ENCODE measurements at regions not wholly inside any gene's neighbourhood (a gene's known extent, or its start where the extent isn't known, plus 50 kb on each side); places are given as distances from the start of the nearest gene placed in this dataset.

DNA sequence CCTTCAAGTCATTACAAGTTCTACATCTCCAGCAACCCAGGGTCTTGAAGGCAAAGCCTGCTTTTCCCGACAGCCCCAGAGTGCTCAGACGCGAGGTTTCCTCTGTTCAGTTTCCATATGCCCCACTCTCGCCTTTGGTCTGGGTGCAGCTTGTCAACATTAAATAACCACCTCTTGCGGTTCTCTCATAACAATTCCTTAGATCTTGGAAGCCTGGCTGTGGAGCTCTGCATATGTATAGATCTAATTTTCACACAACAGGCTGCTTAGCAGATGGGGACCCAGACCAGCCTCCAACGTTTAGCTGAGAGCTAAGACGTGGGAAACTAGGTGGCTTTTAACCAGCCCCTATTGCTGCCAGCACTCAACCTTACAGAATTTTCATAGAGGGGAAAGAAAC, 295.5 kb downstream of the RPLP1 start:
- Mint-ChIP-seq H3K27ac (no peak overlapping the region), H3K4me1 (peaks cover 66% of the 10 kb centered on the region), H3K9me3 (peaks cover 23% of the 10 kb centered on the region), H3K36me3 (peaks cover 17% of the 10 kb centered on the region), H3K27me3 (peaks cover 53% of the 10 kb centered on the region), H3K4me3 (no peak overlapping the region)
- DNase-seq = no peak
- CTCF ChIA-PET = interaction anchor here (1.2 to 1.3 kb wide), 2 partner anchors 12 to 14 kb away, joined by 3 to 4 read pairs; no protein-coding TSS in a partner anchor

DNA sequence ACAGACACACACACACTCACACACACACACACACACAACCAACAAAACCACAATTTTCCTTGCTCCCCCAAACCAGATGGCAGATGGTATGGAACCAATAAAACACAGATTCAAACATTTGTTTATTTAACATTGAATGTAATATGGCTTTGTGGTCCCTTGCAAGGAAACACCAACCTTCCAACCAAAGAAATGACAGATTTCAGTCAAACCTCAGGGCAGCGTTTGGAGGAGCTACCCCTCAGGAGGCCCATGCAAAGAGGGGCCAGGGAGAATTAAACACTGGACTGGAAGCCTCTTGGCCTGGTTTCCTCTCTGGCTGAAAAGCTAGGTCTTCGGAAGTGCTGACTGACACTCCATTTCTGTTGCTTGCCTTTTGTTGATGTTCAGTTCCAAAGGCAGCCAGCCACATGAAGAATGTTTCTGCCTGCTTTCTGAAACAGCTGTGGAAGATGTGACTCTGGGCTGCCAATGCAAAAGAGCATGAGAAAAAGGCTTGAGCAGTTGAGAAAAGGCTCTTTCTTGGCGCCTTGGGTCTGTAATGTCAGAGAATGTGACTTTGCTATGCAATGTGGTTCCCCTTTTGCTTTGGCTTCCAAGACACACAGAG, 296.1 kb downstream of the RPLP1 start:
- CTCF ChIA-PET = interaction anchor here (1.2 to 1.6 kb wide), 3 partner anchors 11 to 228 kb away, joined by 3 to 5 read pairs (median 4); no protein-coding TSS in a partner anchor

DNA sequence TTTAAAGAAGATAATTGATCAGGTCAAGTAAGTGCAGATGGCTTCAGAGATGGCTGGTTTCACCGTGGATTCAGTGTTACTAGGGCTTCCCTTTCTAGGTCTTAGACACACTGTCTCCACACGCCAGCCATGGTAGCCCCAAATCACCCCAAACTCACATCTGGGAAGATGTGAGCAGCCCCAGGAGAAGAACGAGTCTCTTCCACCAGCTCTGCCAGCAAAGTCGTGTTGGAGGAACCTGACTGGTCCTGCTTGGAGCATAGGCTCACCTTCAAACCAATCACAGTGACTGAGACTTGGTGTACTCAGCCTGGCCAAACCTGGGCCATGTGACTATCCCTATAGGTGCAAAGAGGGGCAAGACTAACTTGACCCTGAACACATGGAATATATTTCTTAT, 296.7 kb downstream of the RPLP1 start:
- CTCF ChIA-PET = interaction anchor here (0.7 to 1.6 kb wide), 4 partner anchors 10 to 227 kb away, joined by 3 to 5 read pairs (median 4); no protein-coding TSS in a partner anchor
- no peak overlapping the region for H3K27ac Mint-ChIP-seq
- H3K27me3 Mint-ChIP-seq = peaks cover 51% of the 10 kb centered on the region
- H3K9me3 Mint-ChIP-seq = peaks cover 33% of the 10 kb centered on the region
- H3K4me3 Mint-ChIP-seq = no peak overlapping the region
- peaks cover 27% of the 10 kb centered on the region for H3K36me3 Mint-ChIP-seq
- DNase-seq = no peak
- peaks cover 66% of the 10 kb centered on the region for H3K4me1 Mint-ChIP-seq

More for the DNA sequence above, 296.1 kb downstream of the RPLP1 start:
- Mint-ChIP-seq H3K36me3 (peaks cover 22% of the 10 kb centered on the region), H3K4me3 (no peak overlapping the region), H3K9me3 (peaks cover 28% of the 10 kb centered on the region), H3K4me1 (peaks cover 66% of the 10 kb centered on the region), H3K27ac (no peak overlapping the region), H3K27me3 (peaks cover 53% of the 10 kb centered on the region)
- DNase-seq = no peak

DNA sequence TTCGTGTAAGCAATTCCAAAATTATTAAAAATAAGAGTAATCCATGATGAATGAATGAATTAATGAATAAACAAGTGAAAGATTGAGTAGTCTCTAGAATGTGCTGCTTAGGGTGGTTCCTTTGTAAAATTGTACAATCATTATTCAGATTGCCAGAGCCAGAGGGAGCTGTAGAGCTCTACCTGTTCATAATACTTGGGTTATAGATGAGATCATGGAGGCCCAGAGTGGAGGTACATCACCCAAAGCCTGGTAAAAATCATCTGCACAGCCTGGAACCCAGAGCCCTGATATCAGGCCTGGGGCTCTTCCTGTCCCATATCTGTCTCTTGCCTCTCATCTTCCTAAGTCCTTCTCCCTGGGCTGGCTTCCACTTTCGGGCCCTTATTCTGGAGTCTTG, 297.2 kb downstream of the RPLP1 start:
- Mint-ChIP-seq H3K4me3 (no peak overlapping the region), H3K4me1 (peaks cover 66% of the 10 kb centered on the region), H3K9me3 (peaks cover 38% of the 10 kb centered on the region), H3K27ac (no peak overlapping the region), H3K27me3 (peaks cover 52% of the 10 kb centered on the region), H3K36me3 (peaks cover 32% of the 10 kb centered on the region)
- CTCF ChIA-PET = interaction anchor here (0.7 to 1.6 kb wide), 4 partner anchors 10 to 227 kb away, joined by 3 to 5 read pairs (median 4); no protein-coding TSS in a partner anchor
- DNase-seq = no peak

DNA sequence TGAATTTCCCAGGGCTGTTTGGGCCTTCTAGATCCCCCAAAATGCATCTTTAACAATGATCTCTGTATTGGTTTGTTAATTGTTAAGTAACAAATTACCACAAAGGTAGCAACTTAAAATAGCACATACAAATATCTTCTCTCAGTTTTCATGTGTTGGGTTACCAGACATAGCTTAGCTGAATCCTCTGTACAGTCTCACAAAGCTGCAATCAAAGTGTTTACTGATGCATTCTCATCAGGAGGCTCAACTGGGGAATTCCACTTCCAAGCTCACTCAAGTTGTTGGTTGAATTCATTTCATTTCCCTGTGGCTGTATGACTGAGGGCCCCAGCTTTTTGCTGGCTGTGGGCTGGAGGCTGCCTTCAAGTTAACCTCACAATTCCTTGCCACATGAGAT, 297.6 kb downstream of the RPLP1 start:
- no peak overlapping the region for H3K27ac Mint-ChIP-seq

DNA sequence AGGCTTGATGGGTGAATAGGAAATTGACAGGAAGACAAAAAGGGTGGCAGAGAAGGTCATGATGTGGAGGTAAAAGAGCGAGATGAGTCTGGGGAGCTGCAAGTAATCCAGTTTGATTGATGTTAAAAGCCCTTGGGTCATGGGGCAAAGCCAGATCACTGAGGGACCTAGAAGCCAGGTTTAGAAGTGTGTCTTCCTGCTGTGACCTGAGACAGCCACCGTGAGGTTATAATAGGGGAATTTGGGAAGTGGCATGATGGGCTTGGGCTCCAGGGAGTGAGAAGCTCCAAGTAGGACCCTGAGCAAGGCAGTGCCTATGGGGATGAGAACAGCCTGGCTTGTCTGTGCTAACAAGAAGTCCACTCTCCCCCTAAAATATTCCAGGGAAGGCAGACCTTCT, 298.5 kb downstream of the RPLP1 start:
- Mint-ChIP-seq H3K4me3 (no peak overlapping the region), H3K9me3 (peaks cover 38% of the 10 kb centered on the region), H3K4me1 (peaks cover 73% of the 10 kb centered on the region), H3K27me3 (peaks cover 44% of the 10 kb centered on the region), H3K36me3 (peaks cover 34% of the 10 kb centered on the region), H3K27ac (no peak overlapping the region)
- DNase-seq = no peak
- CTCF ChIA-PET = interaction anchor here (1.1 to 1.6 kb wide), 3 partner anchors 31 to 275 kb away, joined by 3 to 4 read pairs (median 4); no protein-coding TSS in a partner anchor

More for the DNA sequence above, 297.6 kb downstream of the RPLP1 start:
- H3K9me3 Mint-ChIP-seq = peaks cover 38% of the 10 kb centered on the region
- DNase-seq = no peak
- no peak overlapping the region for H3K4me3 Mint-ChIP-seq
- H3K4me1 Mint-ChIP-seq = peaks cover 67% of the 10 kb centered on the region
- H3K36me3 Mint-ChIP-seq = peaks cover 34% of the 10 kb centered on the region
- CTCF ChIA-PET = interaction anchor here (1.2 to 1.3 kb wide), 2 partner anchors 10 to 37 kb away, joined by 3 to 4 read pairs; no protein-coding TSS in a partner anchor
- H3K27me3 Mint-ChIP-seq = peaks cover 52% of the 10 kb centered on the region

DNA sequence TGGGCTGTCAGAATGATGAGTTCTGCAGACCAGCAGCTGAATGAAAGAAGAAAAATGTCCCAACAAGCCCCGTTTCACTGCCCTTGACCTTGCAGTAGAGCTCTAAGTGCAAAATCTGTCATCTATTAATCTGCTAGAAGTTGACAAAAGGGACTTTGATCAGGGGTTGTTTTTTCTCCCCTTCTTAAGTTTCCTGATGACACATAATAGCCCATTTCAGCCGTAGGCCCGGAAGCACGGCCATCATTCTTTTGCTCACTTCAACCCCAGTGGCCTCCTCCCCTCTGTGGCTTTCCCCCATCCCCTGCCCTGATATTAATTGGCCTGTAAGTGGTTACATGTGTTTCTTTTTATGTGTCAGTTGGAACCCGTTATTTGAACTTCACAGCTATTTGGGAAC, 298.9 kb downstream of the RPLP1 start:
- peaks cover 38% of the 10 kb centered on the region for H3K9me3 Mint-ChIP-seq
- DNase-seq = no peak
- CTCF ChIA-PET = interaction anchor here (1.1 to 1.6 kb wide), 3 partner anchors 32 to 276 kb away, joined by 3 to 4 read pairs (median 3); no protein-coding TSS in a partner anchor
- H3K27me3 Mint-ChIP-seq = peaks cover 44% of the 10 kb centered on the region
- peaks cover 77% of the 10 kb centered on the region for H3K4me1 Mint-ChIP-seq
- no peak overlapping the region for H3K4me3 Mint-ChIP-seq
- no peak overlapping the region for H3K27ac Mint-ChIP-seq
- H3K36me3 Mint-ChIP-seq = peaks cover 34% of the 10 kb centered on the region

DNA sequence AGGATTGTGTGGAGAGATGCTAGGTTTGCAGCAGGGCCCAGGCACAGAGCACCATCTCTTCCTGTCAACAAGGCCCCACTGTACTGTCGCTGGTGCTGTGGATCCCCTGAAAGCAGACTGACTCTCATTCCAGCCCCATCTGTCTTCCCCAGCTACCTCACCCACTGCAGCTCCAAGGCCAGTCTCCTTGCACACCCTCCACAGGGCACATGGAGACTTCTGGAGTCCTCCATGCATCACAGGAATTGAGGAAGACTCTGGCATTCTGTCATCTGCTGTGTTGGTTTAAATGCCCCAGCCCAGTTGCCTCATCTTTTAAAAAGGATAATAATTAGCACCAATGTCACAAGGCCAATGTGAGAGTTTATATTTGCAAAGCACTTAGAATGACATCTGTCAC, 301.2 kb downstream of the RPLP1 start:
- CTCF ChIA-PET = interaction anchor here (1.1 to 2.1 kb wide), 5 partner anchors 10 to 506 kb away, joined by 3 to 9 read pairs (median 3); no protein-coding TSS in a partner anchor
- peaks cover 37% of the 10 kb centered on the region for H3K27me3 Mint-ChIP-seq

DNA sequence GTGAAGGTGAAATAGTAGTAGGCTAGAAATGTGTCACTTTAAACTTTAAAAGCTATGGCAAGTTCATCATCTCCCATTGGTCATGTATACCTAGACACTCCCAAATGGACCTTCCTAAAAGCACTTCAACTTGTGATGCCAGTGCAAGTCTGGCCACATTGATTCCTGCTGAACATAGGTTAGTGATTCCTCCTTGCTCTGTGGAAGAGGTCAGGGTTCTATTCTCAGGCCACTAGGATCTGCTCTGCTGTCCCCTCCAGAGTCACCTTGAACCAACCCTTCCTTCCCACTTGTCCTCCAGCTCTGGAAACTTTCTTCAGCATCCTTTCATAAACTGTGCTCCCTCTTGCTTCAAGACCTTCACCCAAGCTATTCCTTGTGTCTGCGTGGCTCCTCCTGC, 301.7 kb downstream of the RPLP1 start:
- H3K27ac Mint-ChIP-seq = peak overlapping the region; percentile 49
- CTCF ChIA-PET = interaction anchor here (1.1 to 2.1 kb wide), 4 partner anchors 11 to 506 kb away, joined by 3 to 9 read pairs (median 3); no protein-coding TSS in a partner anchor
- H3K36me3 Mint-ChIP-seq = peaks cover 42% of the 10 kb centered on the region
- peaks cover 91% of the 10 kb centered on the region for H3K4me1 Mint-ChIP-seq
- H3K27me3 Mint-ChIP-seq = peaks cover 35% of the 10 kb centered on the region
- peaks cover 42% of the 10 kb centered on the region for H3K9me3 Mint-ChIP-seq
- no peak for DNase-seq
- H3K4me3 Mint-ChIP-seq = no peak overlapping the region

More for the DNA sequence above, 301.2 kb downstream of the RPLP1 start:
- Mint-ChIP-seq H3K36me3 (peaks cover 37% of the 10 kb centered on the region), H3K4me3 (no peak overlapping the region), H3K27ac (peak overlapping the region; percentile 21), H3K4me1 (peaks cover 91% of the 10 kb centered on the region), H3K9me3 (peaks cover 38% of the 10 kb centered on the region)
- DNase-seq = no peak

DNA sequence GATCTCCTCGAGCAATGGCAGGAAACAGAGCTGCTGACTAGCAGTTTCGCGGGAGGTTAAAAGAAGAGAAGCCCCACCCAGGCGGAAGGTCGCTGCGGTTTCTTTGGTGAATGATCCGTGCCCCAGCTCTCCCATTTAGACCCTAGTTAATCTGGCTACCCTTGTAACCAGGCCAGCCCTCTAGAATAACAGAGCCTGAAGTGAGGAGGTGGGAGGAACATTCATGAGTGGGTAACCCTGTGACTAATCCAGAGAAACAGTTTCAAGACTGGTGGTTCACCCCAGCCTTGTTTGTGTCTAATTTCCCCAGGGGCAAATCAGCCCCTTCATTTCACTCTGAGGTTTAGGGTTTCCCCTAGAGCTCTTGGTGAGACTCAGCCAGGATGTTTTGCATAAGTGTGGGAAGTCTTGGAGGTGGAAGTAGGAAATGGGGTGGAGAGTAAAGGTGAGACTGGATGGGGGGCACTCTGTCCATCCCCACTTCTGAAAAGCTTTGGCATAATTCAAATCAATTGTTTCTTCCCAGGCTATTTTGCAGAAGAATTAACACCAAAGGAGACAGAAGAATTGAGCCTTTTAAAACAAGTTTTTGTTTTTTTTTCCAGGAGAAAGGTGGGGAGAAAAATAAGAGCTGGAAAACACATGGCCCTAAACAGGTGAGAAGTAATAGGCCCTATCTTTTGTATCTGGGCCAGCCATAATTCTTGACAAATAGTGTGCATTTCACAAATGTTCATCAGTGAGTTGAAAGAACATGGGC, 303.1 kb downstream of the RPLP1 start:
- peak; percentile 90 for DNase-seq
- Mint-ChIP-seq H3K4me1 (peaks cover 91% of the 10 kb centered on the region), H3K27me3 (peaks cover 34% of the 10 kb centered on the region), H3K36me3 (peaks cover 42% of the 10 kb centered on the region), H3K4me3 (peak overlapping the region; percentile 37), H3K9me3 (peaks cover 36% of the 10 kb centered on the region), H3K27ac (peak overlapping the region; percentile 82)
- CTCF ChIA-PET = interaction anchor here (0.7 to 2.2 kb wide), 5 partner anchors 10 to 733 kb away, joined by 3 to 9 read pairs (median 4); no protein-coding TSS in a partner anchor

DNA sequence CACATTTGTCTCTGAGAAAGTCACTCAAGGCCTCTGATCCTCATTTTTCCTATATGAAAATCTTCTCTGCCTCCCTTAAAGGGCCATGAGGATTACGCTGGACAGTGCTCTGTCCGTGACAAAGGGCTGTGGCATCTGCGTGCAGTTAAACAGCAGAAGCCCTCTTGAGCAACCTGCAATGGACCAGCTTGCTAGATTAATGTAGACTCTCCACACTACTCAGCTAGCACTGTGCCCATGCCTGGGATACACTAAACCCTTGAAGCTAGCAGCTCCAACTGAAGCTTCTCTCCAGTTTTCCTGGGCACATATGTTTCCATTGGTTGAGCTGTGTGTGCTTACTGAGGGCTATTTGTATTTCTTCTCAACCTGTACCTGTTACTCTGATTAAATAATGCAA, 303.8 kb downstream of the RPLP1 start:
- Mint-ChIP-seq H3K9me3 (peaks cover 37% of the 10 kb centered on the region), H3K4me1 (peaks cover 93% of the 10 kb centered on the region), H3K27me3 (peaks cover 27% of the 10 kb centered on the region), H3K27ac (peak overlapping the region; percentile 38), H3K36me3 (peaks cover 44% of the 10 kb centered on the region), H3K4me3 (no peak overlapping the region)
- CTCF ChIA-PET = interaction anchor here (2.2 kb wide), 1 partner anchor 11 kb away, joined by 6 read pairs; no protein-coding TSS in a partner anchor
- DNase-seq = no peak

DNA sequence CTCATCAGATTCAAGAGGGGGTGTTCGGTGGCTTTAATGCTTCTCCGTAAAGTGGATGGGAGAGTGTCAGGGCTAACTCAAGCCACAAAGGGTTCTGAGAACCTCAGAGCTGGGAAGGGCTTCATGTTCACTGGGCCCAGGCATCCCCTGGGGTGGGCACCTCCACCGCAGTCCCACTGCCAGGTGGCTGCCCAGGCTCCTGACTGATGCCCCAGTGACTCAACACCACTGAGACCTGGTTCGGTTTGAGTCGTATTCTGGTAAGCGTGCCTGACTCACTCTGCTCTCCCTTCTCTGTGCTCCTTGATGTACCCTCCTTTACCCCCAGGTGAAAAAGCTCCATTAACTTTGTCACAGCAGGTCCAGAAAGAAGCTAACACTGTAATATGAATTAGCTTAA, 304.6 kb downstream of the RPLP1 start:
- Mint-ChIP-seq H3K27ac (peak overlapping the region; percentile 53), H3K4me1 (peaks cover 96% of the 10 kb centered on the region), H3K36me3 (peaks cover 40% of the 10 kb centered on the region), H3K9me3 (peaks cover 33% of the 10 kb centered on the region), H3K27me3 (peaks cover 20% of the 10 kb centered on the region), H3K4me3 (no peak overlapping the region)
- DNase-seq = peak; percentile 37
- CTCF ChIA-PET = interaction anchor here (2.2 kb wide), 1 partner anchor 12 kb away, joined by 6 read pairs; no protein-coding TSS in a partner anchor

DNA sequence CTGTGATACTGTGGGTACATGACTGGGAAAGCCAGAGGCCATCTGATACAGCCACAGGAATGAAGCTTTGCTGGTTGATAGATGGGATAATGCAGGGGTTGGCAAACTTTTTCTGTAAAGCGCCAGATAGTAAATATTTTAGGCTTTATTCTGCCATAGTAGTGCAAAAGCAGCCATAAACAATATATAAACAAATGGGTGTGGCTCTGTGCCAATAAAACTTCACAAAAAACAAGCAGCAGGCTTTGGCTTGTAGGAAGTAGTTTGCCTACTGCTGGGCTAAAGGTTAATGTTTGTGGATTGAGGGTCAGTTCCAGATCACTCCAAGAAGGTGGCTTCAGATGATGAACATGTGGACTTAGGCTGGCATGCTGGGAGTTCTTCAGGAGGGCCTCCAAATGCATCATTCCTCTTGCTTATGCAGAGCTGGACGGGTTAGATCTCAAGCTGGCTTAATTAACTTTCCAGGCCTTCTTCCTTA, 305.7 kb downstream of the RPLP1 start:
- H3K4me3 Mint-ChIP-seq = peak overlapping the region; percentile 58
- H3K9me3 Mint-ChIP-seq = peaks cover 25% of the 10 kb centered on the region
- peak overlapping the region; percentile 91 for H3K27ac Mint-ChIP-seq
- peaks cover 28% of the 10 kb centered on the region for H3K27me3 Mint-ChIP-seq
- peaks cover 30% of the 10 kb centered on the region for H3K36me3 Mint-ChIP-seq
- H3K4me1 Mint-ChIP-seq = peaks cover 100% of the 10 kb centered on the region
- DNase-seq = no peak
- CTCF ChIA-PET = no interaction called here
